Esophagus squamous epithelium (tissue), 5 donors: ENCODE measurements at regions not wholly inside any gene's neighbourhood (a gene's known extent, or its start where the extent isn't known, plus 50 kb on each side); places are given as distances from the start of the nearest gene placed in this dataset.

ENCODE experiments used
- DNase-seq: peaks from one replicate; lab custom pipeline; 2025; lab: John Stamatoyannopoulos, UW
- H3K27ac ChIP-seq, 4 donors: fragments of 200-600 bp; sonication (generic); one replicate each; pipeline ENCODE4 v1.5.1; 2016 to 2019; ENCODE audit warnings: mild to moderate bottlenecking in 1 of 4
- H3K27me3 ChIP-seq, 4 donors: fragments of 200-600 bp; sonication (generic); 1 replicate in 3 of 4; 2 replicates in 1 of 4; pipeline versions ENCODE4 v1.5.1 to v1.6.0; 2017 to 2021; ENCODE audit warnings: antibody characterized with exemption in 1 of 4
- H3K36me3 ChIP-seq, 3 donors: fragments of 200-600 bp; sonication (generic); one replicate each; pipeline ENCODE4 v1.5.1; 2016 to 2019
- H3K4me1 ChIP-seq, 3 donors: fragments of 200-600 bp; sonication (generic); one replicate each; pipeline ENCODE4 v1.5.1; 2017 to 2019
- H3K4me3 ChIP-seq, 4 donors: fragments of 200-600 bp; sonication (generic); 1 replicate in 3 of 4; 2 replicates in 1 of 4; pipeline ENCODE4 v1.5.1; 2016 to 2019; ENCODE audit warnings: mild to moderate bottlenecking in 2 of 4, moderate library complexity in 1 of 4
- H3K9me3 ChIP-seq, 3 donors: fragments of 200-600 bp; sonication (generic); one replicate each; pipeline ENCODE4 v1.5.1; 2016 to 2019
- POLR2A ChIP-seq, 4 donors: fragments of 450-650 bp; IDR thresholded peaks; one replicate each; pipeline ENCODE4 v1.6.1; 2017; ENCODE audit warnings: antibody characterized with exemption in 4 of 4, mild to moderate bottlenecking in 4 of 4, moderate library complexity in 3 of 4
- WGBS, 2 donors: methylation state at CpG; one replicate each; pipeline ENCODE4 v1.1.5; 2018; 5-methylcytosine and 5-hydroxymethylcytosine counted together
- intact Hi-C: fragments of 100-400 bp; cut with DNase I; formaldehyde crosslinking; loops from one replicate; pipeline ENCODE4 v1.15.0; 2022
- TF ChIP-seq, protein P1 (sequence below), 6 experiments: fragments of 450-650 bp in 4 of 6; fragments of 200-600 bp in 2 of 6; sonication (generic) in 2 of 6; IDR thresholded peaks; one replicate each; pipeline ENCODE4 v1.5.1; 2016 to 2019; ENCODE audit warnings: antibody characterized with exemption in 6 of 6, mild to moderate bottlenecking in 4 of 6, moderate library complexity in 4 of 6
- donor health status: DM: yes; HTN: yes; CAD: no.

GRCh38 chr11:29959488-29959887, 57.3 kb downstream of the KCNA4 start:
- H3K27me3 ChIP-seq = no peaks in the 10 kb centered on the region
- no peaks in the 10 kb centered on the region for H3K4me1 ChIP-seq
- WGBS, 2 donors = 6 to 13% methylated on average over 1 of the region's 1 CpG
- intact Hi-C loops = no loop called here
- no peak for TF ChIP-seq POLR2A (IDR thresholded peaks at IDR 0.05)
- TF ChIP-seq, protein P1, sequence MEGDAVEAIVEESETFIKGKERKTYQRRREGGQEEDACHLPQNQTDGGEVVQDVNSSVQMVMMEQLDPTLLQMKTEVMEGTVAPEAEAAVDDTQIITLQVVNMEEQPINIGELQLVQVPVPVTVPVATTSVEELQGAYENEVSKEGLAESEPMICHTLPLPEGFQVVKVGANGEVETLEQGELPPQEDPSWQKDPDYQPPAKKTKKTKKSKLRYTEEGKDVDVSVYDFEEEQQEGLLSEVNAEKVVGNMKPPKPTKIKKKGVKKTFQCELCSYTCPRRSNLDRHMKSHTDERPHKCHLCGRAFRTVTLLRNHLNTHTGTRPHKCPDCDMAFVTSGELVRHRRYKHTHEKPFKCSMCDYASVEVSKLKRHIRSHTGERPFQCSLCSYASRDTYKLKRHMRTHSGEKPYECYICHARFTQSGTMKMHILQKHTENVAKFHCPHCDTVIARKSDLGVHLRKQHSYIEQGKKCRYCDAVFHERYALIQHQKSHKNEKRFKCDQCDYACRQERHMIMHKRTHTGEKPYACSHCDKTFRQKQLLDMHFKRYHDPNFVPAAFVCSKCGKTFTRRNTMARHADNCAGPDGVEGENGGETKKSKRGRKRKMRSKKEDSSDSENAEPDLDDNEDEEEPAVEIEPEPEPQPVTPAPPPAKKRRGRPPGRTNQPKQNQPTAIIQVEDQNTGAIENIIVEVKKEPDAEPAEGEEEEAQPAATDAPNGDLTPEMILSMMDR (IDR thresholded peaks at IDR 0.05) = no peak
- H3K36me3 ChIP-seq = no peaks in the 10 kb centered on the region
- DNase-seq = no peak
- no peak overlapping the region for H3K27ac ChIP-seq
- no peaks in the 10 kb centered on the region for H3K9me3 ChIP-seq
- no peak overlapping the region for H3K4me3 ChIP-seq

DNA sequence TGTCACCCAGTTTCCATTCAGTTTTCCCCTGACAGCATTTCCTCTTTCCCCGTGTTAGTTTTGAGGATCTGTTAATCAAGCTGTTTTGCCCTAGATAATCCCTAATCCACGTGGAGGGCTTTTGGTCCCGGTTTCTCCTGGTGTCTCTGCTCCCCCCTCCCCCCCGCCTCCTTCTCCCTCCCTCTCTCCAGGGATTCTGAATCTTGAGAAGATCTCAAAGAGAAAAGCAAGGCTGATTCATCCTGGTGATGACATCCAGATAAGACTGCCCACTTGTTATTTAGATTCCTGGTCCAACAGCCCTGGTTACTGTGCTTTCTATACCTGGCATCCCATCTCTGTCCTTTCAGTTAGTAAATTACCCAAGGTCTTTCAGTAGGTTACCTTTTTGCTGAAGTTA, 59.4 kb downstream of the KCNA4 start:
- TF ChIP-seq, protein P1 (IDR thresholded peaks at IDR 0.05) = no peak
- TF ChIP-seq POLR2A (IDR thresholded peaks at IDR 0.05) = no peak
- Histone ChIP-seq H3K36me3 (no peaks in the 10 kb centered on the region), H3K27me3 (no peaks in the 10 kb centered on the region), H3K4me3 (no peak overlapping the region), H3K4me1 (no peaks in the 10 kb centered on the region), H3K9me3 (no peaks in the 10 kb centered on the region), H3K27ac (no peak overlapping the region)
- intact Hi-C loops = no loop called here
- DNase-seq = no peak
- 10 to 31% methylated on average over 3 to 4 of the region's 4 CpGs for WGBS, 2 donors

- no peaks in the 10 kb centered on the region for H3K36me3 ChIP-seq
- DNase-seq = no peak
- 48 to 59% methylated on average over 2 of the region's 2 CpGs for WGBS, 2 donors
- no peak overlapping the region for H3K27ac ChIP-seq
- intact Hi-C loops = no loop called here
- no peak overlapping the region for H3K4me3 ChIP-seq
- H3K27me3 ChIP-seq = no peaks in the 10 kb centered on the region
- no peaks in the 10 kb centered on the region for H3K9me3 ChIP-seq
- H3K4me1 ChIP-seq = no peaks in the 10 kb centered on the region
- TF ChIP-seq, protein P1 (IDR thresholded peaks at IDR 0.05) = no peak
- TF ChIP-seq POLR2A (IDR thresholded peaks at IDR 0.05) = no peak
These were observed 60.7 kb downstream of the KCNA4 start for GRCh38 chr11:29956076-29956556.

- no peak for DNase-seq
- Histone ChIP-seq H3K27ac (no peak overlapping the region), H3K9me3 (no peaks in the 10 kb centered on the region), H3K36me3 (no peaks in the 10 kb centered on the region), H3K27me3 (no peaks in the 10 kb centered on the region), H3K4me1 (no peaks in the 10 kb centered on the region), H3K4me3 (no peak overlapping the region)
- no peak for TF ChIP-seq POLR2A (IDR thresholded peaks at IDR 0.05)
- TF ChIP-seq, protein P1 (IDR thresholded peaks at IDR 0.05) = no peak
- intact Hi-C loops = no loop called here
These were observed 73.5 kb downstream of the KCNA4 start for GRCh38 chr11:29943347-29943746.

DNA sequence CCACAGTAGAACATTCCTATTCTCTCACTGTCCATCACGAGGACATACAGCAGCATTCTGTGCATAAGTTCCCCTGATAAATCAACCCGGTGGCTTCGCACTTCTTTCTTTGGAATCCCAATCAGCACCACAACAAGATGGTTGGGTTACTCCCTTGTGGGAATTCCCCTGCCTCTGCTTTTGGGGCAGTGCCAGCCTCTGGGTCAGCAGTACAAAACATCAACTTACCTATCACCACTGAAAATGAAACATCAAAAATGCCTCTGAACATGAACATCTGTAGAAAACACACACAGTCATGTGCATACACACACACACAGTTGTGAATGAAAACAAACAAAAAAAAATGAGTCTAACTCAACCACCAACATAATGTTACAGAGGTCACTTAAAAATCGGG, 79.3 kb downstream of the KCNA4 start:
- TF ChIP-seq POLR2A (IDR thresholded peaks at IDR 0.05) = no peak
- TF ChIP-seq, protein P1 (IDR thresholded peaks at IDR 0.05) = no peak
- Histone ChIP-seq H3K36me3 (no peaks in the 10 kb centered on the region), H3K27me3 (no peaks in the 10 kb centered on the region), H3K27ac (no peak overlapping the region), H3K4me1 (no peaks in the 10 kb centered on the region), H3K9me3 (peaks cover 0 to 16% (median 0%) of the 10 kb centered on the region in 3 donors), H3K4me3 (no peak overlapping the region)
- no peak for DNase-seq
- intact Hi-C loops = no loop called here
- 72 to 77% methylated on average over 4 of the region's 4 CpGs for WGBS, 2 donors
